Mesothelial cell of epicardium (in vitro differentiated cells): ENCODE measurements at regions not wholly inside any gene's neighbourhood (a gene's known extent, or its start where the extent isn't known, plus 50 kb on each side); places are given as distances from the start of the nearest gene placed in this dataset.
"Not testable (repeated sequence)": the region's sequence is repeated elsewhere in the genome, so short reads cannot be mapped to it uniquely, and the experiment has no call there.

ENCODE experiments used
- DNase-seq, 2 experiments: peaks; one replicate each; pipeline ENCODE4 v3.0.0; 2021; ENCODE audit warnings: low spot score in 2 of 2; ENCODE audit not compliant: unreplicated experiment in 2 of 2
- H3K27ac Mint-ChIP-seq: 2 replicates; pipeline ENCODE4 v1.8.0; 2021; ENCODE audit warnings: mixed read lengths
- H3K27me3 Mint-ChIP-seq: 2 replicates; pipeline ENCODE4 v1.8.0; 2021; ENCODE audit warnings: low read depth, mixed read lengths
- H3K36me3 Mint-ChIP-seq: 2 replicates; pipeline ENCODE4 v1.8.0; 2021; ENCODE audit warnings: mixed read lengths
- H3K4me1 Mint-ChIP-seq: 2 replicates; pipeline ENCODE4 v1.8.0; 2021; ENCODE audit warnings: mixed read lengths
- H3K4me3 Mint-ChIP-seq: 2 replicates; pipeline ENCODE4 v1.8.0; 2021; ENCODE audit warnings: mild to moderate bottlenecking, moderate library complexity, mixed read lengths
- H3K9me3 Mint-ChIP-seq: 2 replicates; pipeline ENCODE4 v1.8.0; 2021; ENCODE audit warnings: mixed read lengths
- CTCF ChIP-seq: fragments of 200-600 bp; sonication (generic); IDR thresholded peaks from one replicate; pipeline ENCODE4 v1.5.0; 2021; ENCODE audit warnings: antibody characterized with exemption; ENCODE audit not compliant: unreplicated experiment

GRCh38 chr4:91653067-91653466 is 650.7 kb upstream of the GRID2 start:
- Mint-ChIP-seq H3K27ac (no peak overlapping the region), H3K9me3 (peaks cover 17% of the 10 kb centered on the region)
- no peak for DNase-seq

DNA sequence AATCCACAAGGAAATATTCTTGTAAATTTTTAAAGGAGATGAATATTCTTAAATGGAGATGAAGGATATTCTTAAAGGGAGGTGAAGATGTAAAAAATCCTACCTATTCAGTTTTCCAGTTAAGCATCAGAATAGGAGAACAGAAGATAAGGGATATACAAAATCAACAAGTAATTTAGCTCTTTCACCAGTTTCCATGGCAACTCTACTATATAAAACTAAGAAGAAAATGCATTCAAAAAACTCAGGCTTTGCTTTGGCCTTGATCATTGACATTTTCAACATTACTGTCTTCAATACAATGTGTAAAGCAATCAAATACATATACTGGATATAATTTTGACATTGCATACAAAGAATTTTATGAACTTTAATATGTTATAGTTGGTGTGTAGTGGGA is 622.7 kb upstream of the GRID2 start:
- DNase-seq = no peak
- Mint-ChIP-seq H3K27ac (no peak overlapping the region), H3K27me3 (no peaks in the 10 kb centered on the region), H3K4me3 (no peak overlapping the region), H3K9me3 (peaks cover 22% of the 10 kb centered on the region), H3K4me1 (peaks cover 2% of the 10 kb centered on the region), H3K36me3 (no peaks in the 10 kb centered on the region)
- no peak for TF ChIP-seq CTCF

More at GRCh38 chr4:91653067-91653466, 650.7 kb upstream of the GRID2 start:
- H3K36me3 Mint-ChIP-seq = no peaks in the 10 kb centered on the region
- H3K4me3 Mint-ChIP-seq = no peak overlapping the region
- no peak for TF ChIP-seq CTCF
- no peaks in the 10 kb centered on the region for H3K27me3 Mint-ChIP-seq
- H3K4me1 Mint-ChIP-seq = no peaks in the 10 kb centered on the region

GRCh38 chr4:91681544-91681943 is 622.2 kb upstream of the GRID2 start:
- Mint-ChIP-seq H3K27me3 (no peaks in the 10 kb centered on the region), H3K4me3 (no peak overlapping the region), H3K36me3 (no peaks in the 10 kb centered on the region), H3K4me1 (peaks cover 2% of the 10 kb centered on the region), H3K27ac (no peak overlapping the region), H3K9me3 (peaks cover 21% of the 10 kb centered on the region)
- no peak for DNase-seq
- no peak for TF ChIP-seq CTCF

DNA sequence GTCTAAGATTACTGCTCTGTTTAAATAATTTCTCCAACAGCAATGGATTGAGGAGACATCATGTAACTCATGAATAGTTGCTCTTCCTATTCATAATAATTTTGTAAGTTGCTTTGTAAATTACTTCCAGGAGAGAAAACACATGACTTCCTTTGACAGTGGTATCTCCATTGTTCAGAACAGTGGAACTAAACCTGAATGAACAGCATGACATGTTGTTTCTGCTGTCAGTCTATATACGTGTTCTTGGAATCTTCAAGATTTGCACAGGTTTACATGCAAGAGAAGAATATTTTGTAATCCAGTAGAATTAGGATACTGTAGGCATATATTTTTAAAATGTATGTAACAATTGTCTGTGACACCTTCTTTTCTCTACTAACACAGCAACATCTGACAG is 618.8 kb upstream of the GRID2 start:
- Mint-ChIP-seq H3K36me3 (no peaks in the 10 kb centered on the region), H3K9me3 (peaks cover 18% of the 10 kb centered on the region)
- no peak for TF ChIP-seq CTCF

DNA sequence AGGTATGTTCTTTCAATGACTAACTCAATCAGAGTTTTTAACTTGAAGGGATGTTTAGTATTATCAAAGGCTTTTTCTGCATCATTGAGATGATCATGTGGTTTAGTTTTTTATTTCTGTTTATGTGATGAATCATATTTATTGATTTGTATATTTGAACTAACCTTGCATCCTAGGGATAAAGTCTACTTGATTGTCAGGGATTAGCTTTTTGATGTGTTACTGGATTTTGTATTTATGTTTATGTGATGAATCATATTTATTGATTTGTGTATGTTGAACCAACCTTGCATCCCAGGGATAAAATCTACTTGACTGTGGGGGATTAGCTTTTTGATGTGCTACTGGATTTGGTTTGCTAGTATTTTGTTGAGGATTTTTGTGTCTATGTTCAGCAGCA is 615.4 kb upstream of the GRID2 start:
- H3K9me3 Mint-ChIP-seq = peaks cover 18% of the 10 kb centered on the region
- H3K27me3 Mint-ChIP-seq = no peaks in the 10 kb centered on the region
- no peak overlapping the region for H3K27ac Mint-ChIP-seq
- H3K4me1 Mint-ChIP-seq = no peaks in the 10 kb centered on the region
- H3K36me3 Mint-ChIP-seq = no peaks in the 10 kb centered on the region
- TF ChIP-seq CTCF = no peak
- no peak overlapping the region for H3K4me3 Mint-ChIP-seq
- no peak for DNase-seq

More for the DNA sequence above, 618.8 kb upstream of the GRID2 start:
- no peak for DNase-seq
- Mint-ChIP-seq H3K27me3 (no peaks in the 10 kb centered on the region), H3K27ac (no peak overlapping the region), H3K4me3 (no peak overlapping the region), H3K4me1 (peaks cover 2% of the 10 kb centered on the region)

GRCh38 chr4:91699691-91700090 is 604.1 kb upstream of the GRID2 start:
- peaks cover 19% of the 10 kb centered on the region for H3K9me3 Mint-ChIP-seq
- not testable (repeated sequence) for H3K4me1 Mint-ChIP-seq, H3K4me3 Mint-ChIP-seq, H3K27ac Mint-ChIP-seq, H3K36me3 Mint-ChIP-seq, DNase-seq, H3K27me3 Mint-ChIP-seq
